ENCODE measurements at regions not wholly inside any gene's neighbourhood (a gene's known extent, or its start where the extent isn't known, plus 50 kb on each side); places are given as distances from the start of the nearest gene placed in this dataset.

DNA sequence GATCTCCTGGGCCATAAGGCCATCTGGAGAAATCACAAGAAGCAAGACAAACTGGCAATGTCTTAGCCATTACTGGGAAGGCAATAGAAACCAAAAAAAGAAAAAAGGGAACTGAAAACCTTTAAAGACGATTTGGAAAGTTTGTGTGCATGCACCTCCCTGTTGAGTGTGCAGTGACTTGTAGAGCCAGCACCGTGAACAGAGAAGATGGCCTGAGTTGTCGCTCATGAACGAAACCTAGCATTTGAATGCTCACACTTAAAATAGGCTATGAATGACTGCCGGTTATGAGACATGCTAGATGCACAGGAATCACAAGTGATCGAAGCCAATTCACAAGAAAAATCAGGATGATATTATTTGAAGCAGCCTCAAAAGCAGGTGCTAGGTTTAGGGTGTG, 151.3 kb upstream of the ADO start:
- TF ChIP-seq, protein P1, sequence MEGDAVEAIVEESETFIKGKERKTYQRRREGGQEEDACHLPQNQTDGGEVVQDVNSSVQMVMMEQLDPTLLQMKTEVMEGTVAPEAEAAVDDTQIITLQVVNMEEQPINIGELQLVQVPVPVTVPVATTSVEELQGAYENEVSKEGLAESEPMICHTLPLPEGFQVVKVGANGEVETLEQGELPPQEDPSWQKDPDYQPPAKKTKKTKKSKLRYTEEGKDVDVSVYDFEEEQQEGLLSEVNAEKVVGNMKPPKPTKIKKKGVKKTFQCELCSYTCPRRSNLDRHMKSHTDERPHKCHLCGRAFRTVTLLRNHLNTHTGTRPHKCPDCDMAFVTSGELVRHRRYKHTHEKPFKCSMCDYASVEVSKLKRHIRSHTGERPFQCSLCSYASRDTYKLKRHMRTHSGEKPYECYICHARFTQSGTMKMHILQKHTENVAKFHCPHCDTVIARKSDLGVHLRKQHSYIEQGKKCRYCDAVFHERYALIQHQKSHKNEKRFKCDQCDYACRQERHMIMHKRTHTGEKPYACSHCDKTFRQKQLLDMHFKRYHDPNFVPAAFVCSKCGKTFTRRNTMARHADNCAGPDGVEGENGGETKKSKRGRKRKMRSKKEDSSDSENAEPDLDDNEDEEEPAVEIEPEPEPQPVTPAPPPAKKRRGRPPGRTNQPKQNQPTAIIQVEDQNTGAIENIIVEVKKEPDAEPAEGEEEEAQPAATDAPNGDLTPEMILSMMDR (IDR thresholded peaks at IDR 0.05; ENCODE audit: low read length), result no peak
- no peak for TF ChIP-seq EZH2 (IDR thresholded peaks at IDR 0.05; ENCODE audit: borderline replicate concordance, low read length)

All from OCI-LY1 (cell line).